Central memory CD4-positive, alpha-beta T cell (primary cell): ENCODE measurements at regions not wholly inside any gene's neighbourhood (a gene's known extent, or its start where the extent isn't known, plus 50 kb on each side); places are given as distances from the start of the nearest gene placed in this dataset.

Experiments used
- DNase-seq: peaks from one replicate; pipeline ENCODE4 v3.0.0; 2022

GRCh38 chr13:76160961-76161925 lies 525.1 kb downstream of the LMO7 start:
- no peak for DNase-seq

GRCh38 chr13:76160506-76160905 lies 524.4 kb downstream of the LMO7 start:
- no peak for DNase-seq

GRCh38 chr13:76157926-76158325 lies 521.8 kb downstream of the LMO7 start:
- no peak for DNase-seq

GRCh38 chr13:76153239-76153638 lies 517.1 kb downstream of the LMO7 start:
- DNase-seq, result no peak

- DNase-seq, result no peak
These were observed 512.8 kb downstream of the LMO7 start for GRCh38 chr13:76148926-76149325.

GRCh38 chr13:76148374-76148773 lies 512.2 kb downstream of the LMO7 start:
- DNase-seq, result no peak

- DNase-seq, result no peak
These were observed 496.4 kb downstream of the LMO7 start for GRCh38 chr13:76132532-76132931.

GRCh38 chr13:76131551-76131950 lies 495.4 kb downstream of the LMO7 start:
- no peak for DNase-seq

GRCh38 chr13:76129305-76130000 lies 493.3 kb downstream of the LMO7 start:
- no peak for DNase-seq

- no peak for DNase-seq
These were observed 491.8 kb downstream of the LMO7 start for GRCh38 chr13:76127922-76128321.

GRCh38 chr13:76123548-76123947 lies 487.4 kb downstream of the LMO7 start:
- DNase-seq, result no peak

- DNase-seq, result no peak
These were observed 480.7 kb downstream of the LMO7 start for GRCh38 chr13:76116751-76117360.

- no peak for DNase-seq
These were observed 470.6 kb downstream of the LMO7 start for GRCh38 chr13:76106763-76107162.

- DNase-seq, result no peak
These were observed 458.5 kb downstream of the LMO7 start for GRCh38 chr13:76094645-76095044.

GRCh38 chr13:76091076-76091475 lies 454.9 kb downstream of the LMO7 start:
- no peak for DNase-seq

- DNase-seq, result no peak
These were observed 450.6 kb downstream of the LMO7 start for GRCh38 chr13:76086729-76087128.

- no peak for DNase-seq
These were observed 431.7 kb downstream of the LMO7 start for GRCh38 chr13:76067850-76068249.

- DNase-seq, result no peak
These were observed 417.1 kb downstream of the LMO7 start for GRCh38 chr13:76053181-76053580.

GRCh38 chr13:76049376-76049746 lies 413.2 kb downstream of the LMO7 start:
- DNase-seq, result no peak

GRCh38 chr13:76048675-76049375 lies 412.7 kb downstream of the LMO7 start:
- no peak for DNase-seq

GRCh38 chr13:76048131-76048530 lies 412.0 kb downstream of the LMO7 start:
- no peak for DNase-seq

- DNase-seq, result no peak
These were observed 407.7 kb downstream of the LMO7 start for GRCh38 chr13:76043874-76044273.
